GM12878 (cell line): ENCODE measurements at regions not wholly inside any gene's neighbourhood (a gene's known extent, or its start where the extent isn't known, plus 50 kb on each side); places are given as distances from the start of the nearest gene placed in this dataset.
"Not testable (repeated sequence)": the region's sequence is repeated elsewhere in the genome, so short reads cannot be mapped to it uniquely, and the experiment has no call there.

Experiments
- ATAC-seq: fragments of 200-7000 bp; cut with Tn5 transposase; 3 replicates; pipeline ENCODE4 v1.9.1; 2020; ENCODE audit warnings: mild to moderate bottlenecking, moderate library complexity
- BruUV-seq: library from RNA; stranded (reverse); fragments of 400-500 nt; replicated peaks from 2 replicates; lab custom pipeline; 2021; lab: Mats Ljungman, UMichigan
- CTCF ChIA-PET: fragments of 300-600 bp; sonication (Branson Sonifier 250); formaldehyde crosslinking; extraction: SDS; loops from one replicate; lab custom pipeline; 2021; ENCODE audit warnings: inconsistent platforms; lab: Yijun Ruan, JAX
- POLR2A ChIA-PET: fragments of 350-600 bp; formaldehyde crosslinking; extraction: SDS; loops from one replicate; lab custom pipeline; 2021; ENCODE audit warnings: inconsistent platforms; lab: Charles Lee
- RAD21 ChIA-PET: fragments of 300-600 bp; sonication (Branson Sonifier 250); formaldehyde crosslinking; loops from one replicate; lab custom pipeline; 2023; ENCODE audit warnings: antibody characterized with exemption; ENCODE audit not compliant: unreplicated experiment; lab: Charles Lee
- SMC1A ChIA-PET: fragments of 300-600 bp; sonication (Branson Sonifier 250); formaldehyde crosslinking; loops from one replicate; lab custom pipeline; 2023; ENCODE audit not compliant: unreplicated experiment, uncharacterized antibody; lab: Charles Lee
- DNase-seq: peaks from one replicate; pipeline ENCODE4 v3.0.0-alpha.2; 2011; ENCODE audit warnings: low read depth, low spot score
- FAIRE-seq: peaks from 3 replicates; lab custom pipeline; 2011; peaks lifted over from hg19 to GRCh38; lab: Jason Lieb, UNC
- H2AFZ ChIP-seq: 2 replicates; pipeline ENCODE4 v1.6.0; 2011; ENCODE audit warnings: low read depth, low read length, control low read depth; ENCODE audit not compliant: control insufficient read depth
- H3K27ac ChIP-seq: 2 replicates; pipeline ENCODE4 v1.5.1; 2011; ENCODE audit warnings: control low read depth; ENCODE audit not compliant: control insufficient read depth, insufficient read depth
- H3K27me3 ChIP-seq, 2 experiments: replicated peaks in 1 of 2; 2 replicates each; pipeline versions ENCODE4 v1.6.0 to v1.6.1; 2011; ENCODE audit warnings: low read length in 1 of 2; ENCODE audit not compliant: control insufficient read depth in 2 of 2, insufficient read depth in 2 of 2
- H3K36me3 ChIP-seq, 2 experiments: 2 replicates each; pipeline ENCODE4 v1.5.1; 2011; ENCODE audit warnings: low read length in 1 of 2; ENCODE audit not compliant: control insufficient read depth in 2 of 2, insufficient read depth in 2 of 2
- H3K4me1 ChIP-seq: 2 replicates; pipeline ENCODE4 v1.6.1; 2011; ENCODE audit warnings: mild to moderate bottlenecking, low read length, moderate library complexity, mixed read lengths; ENCODE audit not compliant: control insufficient read depth, insufficient read depth
- H3K4me2 ChIP-seq: 2 replicates; pipeline ENCODE4 v1.6.0; 2011; ENCODE audit warnings: control low read depth; ENCODE audit not compliant: control insufficient read depth, insufficient read depth
- H3K4me3 ChIP-seq: fragments of 200-600 bp; sonication (generic); 2 replicates; pipeline ENCODE4 v1.5.1; 2016
- H3K79me2 ChIP-seq: 2 replicates; pipeline ENCODE4 v1.6.0; 2011; ENCODE audit warnings: low read length; ENCODE audit not compliant: control insufficient read depth, insufficient read depth
- H3K9ac ChIP-seq: 2 replicates; pipeline ENCODE4 v1.8.0; 2011; ENCODE audit warnings: low read length, control low read depth, mixed read lengths; ENCODE audit not compliant: control insufficient read depth, insufficient read depth
- H3K9me3 ChIP-seq: replicated peaks from 3 replicates; pipeline ENCODE4 v1.5.1; 2011; ENCODE audit warnings: mild to moderate bottlenecking, low read length; ENCODE audit not compliant: control insufficient read depth, insufficient read depth
- H4K20me1 ChIP-seq: 2 replicates; pipeline ENCODE4 v1.6.0; 2011; ENCODE audit not compliant: control insufficient read depth, insufficient read depth
- BACH1 ChIP-seq: fragments of 450-650 bp; IDR thresholded peaks from 2 replicates; pipeline ENCODE4 v1.6.1; 2017; ENCODE audit warnings: mild to moderate bottlenecking, borderline replicate concordance
- BMI1 ChIP-seq: fragments of 450-650 bp; IDR thresholded peaks from 2 replicates; pipeline ENCODE4 v1.6.1; 2016; ENCODE audit warnings: mild to moderate bottlenecking, moderate library complexity, borderline replicate concordance
- CBFB ChIP-seq: IDR thresholded peaks from 2 replicates; pipeline ENCODE4 v1.6.1; 2016; ENCODE audit warnings: antibody characterized with exemption, low read depth
- GABPA ChIP-seq: IDR thresholded peaks from 2 replicates; pipeline ENCODE4 v1.6.1; 2014; ENCODE audit warnings: antibody characterized with exemption, low read depth, mild to moderate bottlenecking, inconsistent platforms
- MLLT1 ChIP-seq: fragments of 450-650 bp; IDR thresholded peaks from 2 replicates; pipeline ENCODE4 v1.6.1; 2016; ENCODE audit warnings: mild to moderate bottlenecking
- NBN ChIP-seq: fragments of 450-650 bp; IDR thresholded peaks from 2 replicates; pipeline ENCODE4 v1.6.1; 2016
- PBX3 ChIP-seq: IDR thresholded peaks from 2 replicates; pipeline ENCODE4 v1.6.1; 2011; ENCODE audit warnings: mild to moderate bottlenecking, low read depth, low read length, moderate library complexity; ENCODE audit not compliant: insufficient replicate concordance
- POLR2AphosphoS5 ChIP-seq: IDR thresholded peaks from 2 replicates; pipeline ENCODE4 v1.6.1; 2011; ENCODE audit warnings: mild to moderate bottlenecking, low read length, inconsistent platforms
- RAD21 ChIP-seq: IDR thresholded peaks from 2 replicates; pipeline ENCODE4 v1.6.1; 2011; ENCODE audit warnings: mild to moderate bottlenecking, low read depth, low read length, moderate library complexity; ENCODE audit not compliant: insufficient read depth
- SMAD1 ChIP-seq: fragments of 450-650 bp; IDR thresholded peaks from 2 replicates; pipeline ENCODE4 v1.6.1; 2018; ENCODE audit warnings: mild to moderate bottlenecking, low read depth; ENCODE audit not compliant: partially characterized antibody
- TAF1 ChIP-seq: IDR thresholded peaks from 2 replicates; pipeline ENCODE4 v1.6.1; 2011; ENCODE audit warnings: mild to moderate bottlenecking, low read depth, low read length, borderline replicate concordance
- YY1 ChIP-seq: IDR thresholded peaks from 2 replicates; pipeline ENCODE4 v1.6.1; 2011; ENCODE audit warnings: low read depth, mild to moderate bottlenecking, low read length
- ZNF274 ChIP-seq: IDR thresholded peaks from one replicate; pipeline ENCODE4 v1.8.0; 2011; ENCODE audit not compliant: insufficient read length, insufficient read depth
- WGBS: methylation state at CpG from one replicate; pipeline ENCODE4 v1.1.6; 2016; ENCODE audit warnings: low lambda C conversion rate; ENCODE audit not compliant: insufficient replicate concordance, insufficient coverage; ENCODE audit errors: missing lambda C conversion rate; 5-methylcytosine and 5-hydroxymethylcytosine counted together
- in situ Hi-C: fragments of 300-500 bp; cut with MboI; formaldehyde crosslinking; loops from 9 replicates; pipeline ENCODE4 v1.14.3; 2018; ENCODE audit warnings: mixed read lengths
- intact Hi-C: fragments of 100-400 bp; cut with micrococcal nuclease; formaldehyde crosslinking; loops from one replicate; pipeline ENCODE4 v1.14.2; 2022; ENCODE audit not compliant: unreplicated experiment

- intact Hi-C loops = no loop called here
- DNase-seq = no peak
- no peak for ATAC-seq
- Histone ChIP-seq H3K27me3 (peaks cover 3 to 13% of the 10 kb centered on the region in 2 experiments), H3K4me3 (no peak overlapping the region), H3K9ac (no peak overlapping the region), H2AFZ (no peak overlapping the region), H3K9me3 (no peaks in the 10 kb centered on the region), H3K79me2 (no peaks in the 10 kb centered on the region), H3K27ac (no peak overlapping the region), H3K36me3 (no peaks in the 10 kb centered on the region), H3K4me1 (no peaks in the 10 kb centered on the region), H3K4me2 (no peak overlapping the region), H4K20me1 (no peaks in the 10 kb centered on the region)
- BruUV-seq = no TSS peak
- no peak for FAIRE-seq
- in situ Hi-C loops = no loop called here
- ChIA-PET POLR2A (no interaction called here), RAD21 (no interaction called here), SMC1A (no interaction called here), CTCF (no interaction called here)
- TF ChIP-seq NBN (no peak), BACH1 (no peak), RAD21 (no peak), BMI1 (no peak), GABPA (no peak), POLR2AphosphoS5 (no peak), SMAD1 (no peak), YY1 (no peak), MLLT1 (no peak), ZNF274 (no peak), CBFB (no peak), PBX3 (no peak), TAF1 (no peak)
- WGBS = 2% methylated on average over 2 of the region's 2 CpGs
Observed at GRCh38 chr10:101280511-101280910, 51.2 kb upstream of the LBX1 start.

GRCh38 chr10:101280921-101281320 is 51.7 kb upstream of the LBX1 start:
- intact Hi-C loops, DNase-seq, H3K4me1 ChIP-seq, RAD21 ChIA-PET, H3K4me2 ChIP-seq, H3K36me3 ChIP-seq, H3K79me2 ChIP-seq, FAIRE-seq, H3K9me3 ChIP-seq, CTCF ChIA-PET, H3K4me3 ChIP-seq, in situ Hi-C loops, POLR2A ChIA-PET, SMC1A ChIA-PET, ATAC-seq, H4K20me1 ChIP-seq, H3K9ac ChIP-seq, H3K27ac ChIP-seq, H2AFZ ChIP-seq, BruUV-seq: not testable (repeated sequence)
- WGBS = 18% methylated on average over 3 of the region's 3 CpGs
- H3K27me3 ChIP-seq = peaks cover 3 to 15% of the 10 kb centered on the region in 2 experiments
